ENCODE measurements at regions not wholly inside any gene's neighbourhood (a gene's known extent, or its start where the extent isn't known, plus 50 kb on each side); places are given as distances from the start of the nearest gene placed in this dataset.
A peak's percentile ranks its signal among the peaks of the same experiment; 100 is the strongest.

GRCh38 chr6:22401206-22401605, 104.4 kb upstream of the PRL start:
- DNase-seq, result no peak

DNA sequence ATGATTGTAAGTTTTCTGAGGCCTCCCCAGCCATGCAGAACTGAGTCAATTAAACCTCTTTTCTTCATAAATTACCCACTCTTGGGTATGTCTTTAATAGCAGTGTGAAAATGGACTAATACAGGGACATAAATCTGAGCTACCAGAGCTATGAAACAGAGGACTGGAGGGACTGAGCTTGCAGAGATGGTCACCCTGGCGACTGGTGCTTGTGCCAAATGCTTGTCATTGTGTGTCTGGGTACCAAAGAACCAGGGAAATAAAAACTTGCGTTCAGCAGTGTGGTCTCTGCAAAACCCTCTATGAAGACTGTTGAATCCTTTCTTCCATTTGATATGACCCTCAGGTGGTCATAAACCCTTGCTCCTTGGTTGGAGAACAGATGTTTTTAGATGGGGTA, 105.1 kb upstream of the PRL start:
- DNase-seq, result no peak

- no peak for DNase-seq
These were observed 112.7 kb upstream of the PRL start for GRCh38 chr6:22409486-22409885.

DNA sequence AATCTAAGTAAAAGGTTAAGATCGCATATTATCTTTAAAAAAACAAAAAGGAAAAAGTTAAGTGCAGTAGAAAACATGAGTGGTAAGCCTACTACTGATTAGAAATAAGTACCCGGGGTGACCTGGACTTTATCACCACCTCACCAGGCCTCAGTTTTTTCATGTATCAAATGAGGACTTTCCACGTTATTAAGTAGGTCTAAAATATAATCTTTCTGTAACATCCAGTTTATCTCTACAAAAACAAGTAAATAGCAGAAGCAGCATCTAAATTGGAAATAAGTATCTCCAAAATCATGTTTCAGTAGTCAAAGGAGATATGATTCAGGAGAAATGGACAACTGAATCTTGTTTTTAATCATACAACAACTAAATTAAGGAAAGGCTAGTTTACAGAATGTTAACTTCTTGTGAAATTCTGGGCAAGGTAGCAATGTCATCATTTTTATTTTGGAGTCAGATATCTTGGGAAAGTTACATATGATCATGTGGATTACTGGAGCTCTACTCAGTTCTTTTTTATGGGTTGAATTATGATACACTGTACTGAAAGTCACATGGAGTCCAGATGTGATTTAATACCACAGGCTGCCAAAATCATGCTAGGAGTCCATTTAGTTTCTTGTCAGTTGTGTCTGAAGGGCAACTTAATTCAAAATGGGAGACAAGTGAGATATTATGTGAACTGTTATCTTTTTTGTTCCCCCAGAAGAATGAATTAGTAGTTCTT, 114.7 kb upstream of the PRL start:
- no peak for DNase-seq

- DNase-seq, result no peak
These were observed 116.2 kb upstream of the PRL start for GRCh38 chr6:22412994-22413393.

- DNase-seq, result no peak
These were observed 117.0 kb upstream of the PRL start for GRCh38 chr6:22413681-22414311.

DNA sequence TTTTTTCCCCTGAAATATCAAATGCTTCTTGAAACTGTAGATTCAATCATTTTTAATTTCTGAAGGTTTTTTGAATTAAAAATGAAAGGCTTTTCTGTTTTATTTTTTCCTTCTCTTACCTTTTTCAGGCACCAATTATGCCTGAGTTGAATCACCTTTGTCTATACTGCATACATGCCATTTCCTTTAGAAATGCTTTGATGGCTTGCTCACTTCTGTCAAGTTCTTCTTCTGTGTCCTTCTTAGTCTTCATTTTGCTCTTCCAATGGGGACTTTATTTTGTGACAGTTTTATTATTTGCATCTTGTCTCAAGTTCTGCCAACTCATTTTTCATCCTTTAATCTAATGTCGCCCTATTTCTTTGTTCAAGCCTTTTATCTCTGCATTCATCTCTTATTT, 121.9 kb upstream of the PRL start:
- no peak for DNase-seq

DNA sequence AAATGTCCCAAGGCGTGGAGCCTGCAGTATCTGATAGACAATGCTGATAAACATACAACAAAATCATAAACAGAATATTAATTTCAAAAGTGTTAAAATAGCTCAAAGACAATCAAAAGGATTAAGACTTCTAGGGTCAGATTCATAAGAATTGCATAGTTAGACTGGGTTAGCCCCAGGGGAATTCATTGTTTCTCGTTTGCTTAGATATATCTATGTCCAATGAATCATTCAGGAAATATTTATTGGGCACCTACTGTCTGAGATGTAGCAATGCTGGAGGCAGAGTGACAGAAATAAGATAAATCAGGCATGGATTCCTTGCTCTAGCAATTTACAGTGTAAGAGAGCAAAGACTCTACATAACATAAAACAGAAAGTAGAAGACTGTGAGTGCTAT, 124.4 kb upstream of the PRL start:
- peak; percentile 27 for DNase-seq

GRCh38 chr6:22424196-22424595, 127.4 kb upstream of the PRL start:
- DNase-seq, result no peak

GRCh38 chr6:22432060-22432459, 135.2 kb upstream of the PRL start:
- DNase-seq, result no peak

- DNase-seq, result no peak
These were observed 135.6 kb upstream of the HDGFL1 start for GRCh38 chr6:22433745-22434144.

DNA sequence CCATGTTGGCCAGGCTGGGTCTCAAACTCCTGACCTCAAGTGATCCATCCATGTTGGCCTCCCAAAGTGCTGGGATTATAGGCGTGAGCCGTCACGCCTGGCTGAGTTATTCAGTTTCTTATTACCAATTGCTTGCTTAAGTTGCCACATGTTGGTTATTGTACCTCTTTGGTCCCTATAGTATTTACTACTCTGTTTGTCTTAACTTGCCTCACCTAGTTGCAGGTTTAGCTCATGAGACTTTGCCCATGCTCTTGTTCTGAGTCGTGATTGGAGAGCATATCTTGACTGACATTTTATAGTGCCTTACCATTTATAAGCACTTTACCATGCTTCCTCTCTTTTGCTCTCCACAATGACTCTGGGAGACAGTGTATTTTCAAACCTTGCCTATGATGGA, 134.2 kb upstream of the HDGFL1 start:
- DNase-seq, result no peak

DNA sequence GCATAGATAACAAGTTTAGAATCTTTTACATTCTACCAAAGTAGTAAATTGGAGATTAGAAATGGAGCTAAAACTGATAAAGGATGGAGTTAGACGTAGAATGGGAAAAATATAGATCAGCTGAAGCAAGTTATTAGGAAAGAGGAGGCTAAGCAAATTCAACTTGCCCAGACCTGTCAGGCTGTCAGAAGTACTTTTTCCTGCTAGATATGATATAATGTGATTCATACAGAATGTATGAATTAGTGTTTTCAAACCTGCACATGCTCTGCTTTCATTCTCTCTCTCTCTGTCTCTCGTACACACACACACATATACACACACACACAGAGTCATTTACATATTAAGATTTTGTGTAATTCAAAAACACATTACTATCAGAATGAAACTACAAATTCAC, 133.2 kb upstream of the HDGFL1 start:
- no peak for DNase-seq

GRCh38 chr6:22437665-22438064, 131.7 kb upstream of the HDGFL1 start:
- no peak for DNase-seq

DNA sequence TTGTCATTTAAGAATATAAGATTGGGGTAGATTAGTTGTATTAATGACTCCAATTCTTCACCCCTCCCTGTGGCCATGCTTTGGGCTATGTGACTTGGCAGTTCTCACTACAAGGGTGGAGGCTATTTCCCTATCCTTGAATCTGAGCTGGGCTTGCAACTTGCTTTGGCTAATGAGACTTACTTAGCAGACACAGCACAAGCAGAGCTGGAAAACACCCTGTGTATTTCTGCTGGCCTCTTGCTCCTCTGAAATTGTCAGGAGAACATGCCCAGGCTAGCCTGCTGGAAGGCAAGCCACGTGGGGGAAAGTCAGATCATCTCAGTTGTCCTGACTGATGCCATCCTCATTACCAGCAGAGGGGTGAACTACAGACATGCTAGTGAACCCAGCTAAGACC, 126.5 kb upstream of the HDGFL1 start:
- DNase-seq, result no peak

- DNase-seq, result no peak
These were observed 125.0 kb upstream of the HDGFL1 start for GRCh38 chr6:22444330-22444729.

DNA sequence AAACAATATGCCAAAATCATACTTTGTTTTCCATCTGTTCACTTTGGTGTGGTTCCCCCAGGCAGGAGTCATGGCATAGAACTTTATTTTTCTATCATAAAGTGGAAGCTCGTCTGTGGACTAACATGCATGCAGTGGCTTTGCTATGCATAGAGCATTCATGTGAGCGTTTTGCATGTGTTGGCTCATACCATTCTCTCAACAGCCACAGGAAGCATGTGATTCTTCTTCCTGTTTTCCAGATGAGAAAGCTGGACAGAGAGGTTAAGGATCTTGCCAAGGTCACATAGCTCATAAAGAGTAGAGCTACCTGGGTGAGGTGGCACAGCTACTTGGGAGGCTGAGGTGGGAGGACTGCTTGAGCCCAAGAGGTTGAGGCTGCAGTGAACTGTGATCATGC, 123.4 kb upstream of the HDGFL1 start:
- no peak for DNase-seq

GRCh38 chr6:22447249-22448196, 121.8 kb upstream of the HDGFL1 start:
- no peak for DNase-seq

DNA sequence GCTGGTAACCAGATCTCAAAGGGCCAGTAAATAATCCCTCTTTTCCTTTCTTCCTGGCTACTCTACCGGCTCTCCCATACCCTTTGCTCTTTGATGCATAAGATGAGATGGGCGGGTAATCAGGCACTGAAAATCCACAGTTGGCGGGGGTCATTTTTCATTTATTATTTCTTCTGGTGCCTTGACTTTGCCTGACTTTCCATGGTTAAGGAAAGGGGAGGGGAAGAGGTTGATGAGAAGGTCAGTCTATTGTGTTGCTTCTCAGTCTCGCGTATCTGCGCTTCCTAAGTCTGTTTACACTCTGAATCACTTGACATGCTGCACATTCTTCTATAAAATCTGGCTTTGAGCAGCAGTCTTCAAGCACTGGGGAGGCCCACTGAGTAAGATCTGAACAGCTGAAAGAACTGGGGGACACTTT, 121.1 kb upstream of the HDGFL1 start:
- DNase-seq, result no peak

GRCh38 chr6:22451962-22452361, 117.4 kb upstream of the HDGFL1 start:
- no peak for DNase-seq

- no peak for DNase-seq
These were observed 114.0 kb upstream of the HDGFL1 start for GRCh38 chr6:22455378-22455777.

DNA sequence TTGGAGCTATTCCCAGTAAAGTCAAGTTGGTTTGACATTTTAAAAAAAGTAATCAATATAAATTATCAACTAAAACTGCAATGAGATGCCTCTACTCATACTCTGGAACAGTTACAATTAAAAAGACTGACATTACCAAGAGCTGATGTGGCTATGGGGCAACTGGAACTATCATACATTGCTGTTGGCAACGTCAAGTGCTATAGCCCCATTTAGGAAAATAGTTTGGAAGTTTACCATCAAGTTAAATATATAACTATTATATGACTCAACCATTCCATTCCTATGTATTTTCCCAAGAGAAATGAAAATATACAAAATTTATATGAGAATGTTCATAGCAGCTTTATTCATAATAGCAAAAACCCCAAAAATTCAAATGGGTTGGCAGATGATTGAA, 111.4 kb upstream of the HDGFL1 start:
- no peak for DNase-seq

GRCh38 chr6:22466665-22467245, 102.6 kb upstream of the HDGFL1 start:
- DNase-seq, result no peak

Data from T1000 (cell line).